DMS79 treated with DMSO at 0.1 percent for 48 hours (cell line): ENCODE measurements at regions not wholly inside any gene's neighbourhood (a gene's known extent, or its start where the extent isn't known, plus 50 kb on each side); places are given as distances from the start of the nearest gene placed in this dataset.
"Not testable (repeated sequence)": the region's sequence is repeated elsewhere in the genome, so short reads cannot be mapped to it uniquely, and the experiment has no call there.

Experiments
- DNase-seq: peaks from one replicate; lab custom pipeline; 2025; lab: John Stamatoyannopoulos, UW

DNA sequence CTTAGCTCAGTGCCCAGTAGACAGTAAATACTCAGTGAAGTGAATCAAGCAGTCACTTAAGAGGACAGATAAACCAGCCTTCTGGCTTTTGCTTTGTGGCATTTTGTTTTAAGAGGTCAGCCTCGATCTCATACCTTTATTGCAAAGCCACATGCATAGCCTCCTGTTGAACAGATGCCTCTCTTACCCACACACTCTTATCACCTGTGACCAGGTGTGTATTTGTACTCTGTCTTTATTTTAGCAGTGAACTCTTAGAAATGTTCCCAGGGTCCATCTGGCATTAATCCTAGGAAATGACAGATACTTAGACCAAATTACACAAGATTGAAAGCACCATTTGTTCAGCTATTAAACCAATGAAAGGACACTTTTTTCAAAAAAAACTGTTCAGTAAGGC, 1426.5 kb downstream of the CDH11 start:
- no peak for DNase-seq

DNA sequence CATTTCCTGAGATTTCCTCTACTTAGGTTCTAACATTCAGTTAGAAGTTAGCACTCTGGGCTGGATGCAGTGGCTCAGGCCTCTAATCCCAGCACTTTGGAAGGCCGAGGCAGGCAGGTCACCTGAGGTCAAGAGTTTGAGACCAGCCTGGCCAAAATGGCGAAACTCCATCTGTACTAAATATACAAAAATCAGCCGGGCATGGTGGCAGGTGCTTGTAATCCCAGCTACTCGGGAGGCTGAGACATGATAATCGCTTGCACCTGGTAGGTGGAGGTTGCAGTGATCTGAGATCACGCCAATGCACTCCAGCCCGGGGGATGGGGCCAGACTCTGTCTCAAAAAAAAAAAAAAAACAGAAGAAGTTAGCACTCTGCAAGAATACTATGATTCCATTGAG, 1430.9 kb downstream of the CDH11 start:
- no peak for DNase-seq

DNA sequence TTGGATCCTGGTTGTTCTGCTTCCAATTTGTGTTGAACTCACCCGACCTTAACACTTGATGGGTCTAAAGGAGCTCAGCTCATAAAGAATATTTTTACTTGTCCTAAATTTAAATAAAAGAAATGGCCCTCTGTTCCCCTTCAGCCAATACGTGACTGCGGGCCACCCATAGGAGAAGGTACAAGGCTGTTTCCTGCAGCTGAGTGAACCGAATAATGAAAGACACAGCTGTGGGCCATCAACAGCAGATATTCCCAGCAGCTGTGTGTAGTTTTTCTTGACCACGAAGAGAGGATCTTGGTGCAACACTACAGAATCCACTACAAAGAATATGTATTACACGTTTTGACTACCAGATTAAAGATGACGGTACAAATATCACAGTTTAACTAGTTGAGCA, 1431.6 kb downstream of the CDH11 start:
- no peak for DNase-seq

DNA sequence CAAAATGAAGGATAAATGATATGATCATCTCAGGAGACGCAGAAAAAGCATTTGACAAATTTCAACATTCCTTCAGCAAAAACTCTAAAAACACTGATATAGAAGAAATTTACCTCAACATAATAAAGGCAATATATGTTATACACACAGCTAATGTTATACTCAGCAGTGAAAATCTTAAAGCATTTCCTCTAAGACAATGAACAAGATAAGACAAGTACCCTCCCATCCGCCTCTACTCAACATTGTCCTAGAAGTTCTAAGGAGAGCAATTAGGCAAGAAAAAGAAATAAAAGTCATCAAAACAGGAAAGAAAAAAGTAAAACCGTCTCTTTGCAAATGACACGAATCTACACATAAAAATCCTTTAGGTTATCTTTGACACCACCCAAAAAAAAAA, 1432.8 kb downstream of the CDH11 start:
- DNase-seq = no peak

DNA sequence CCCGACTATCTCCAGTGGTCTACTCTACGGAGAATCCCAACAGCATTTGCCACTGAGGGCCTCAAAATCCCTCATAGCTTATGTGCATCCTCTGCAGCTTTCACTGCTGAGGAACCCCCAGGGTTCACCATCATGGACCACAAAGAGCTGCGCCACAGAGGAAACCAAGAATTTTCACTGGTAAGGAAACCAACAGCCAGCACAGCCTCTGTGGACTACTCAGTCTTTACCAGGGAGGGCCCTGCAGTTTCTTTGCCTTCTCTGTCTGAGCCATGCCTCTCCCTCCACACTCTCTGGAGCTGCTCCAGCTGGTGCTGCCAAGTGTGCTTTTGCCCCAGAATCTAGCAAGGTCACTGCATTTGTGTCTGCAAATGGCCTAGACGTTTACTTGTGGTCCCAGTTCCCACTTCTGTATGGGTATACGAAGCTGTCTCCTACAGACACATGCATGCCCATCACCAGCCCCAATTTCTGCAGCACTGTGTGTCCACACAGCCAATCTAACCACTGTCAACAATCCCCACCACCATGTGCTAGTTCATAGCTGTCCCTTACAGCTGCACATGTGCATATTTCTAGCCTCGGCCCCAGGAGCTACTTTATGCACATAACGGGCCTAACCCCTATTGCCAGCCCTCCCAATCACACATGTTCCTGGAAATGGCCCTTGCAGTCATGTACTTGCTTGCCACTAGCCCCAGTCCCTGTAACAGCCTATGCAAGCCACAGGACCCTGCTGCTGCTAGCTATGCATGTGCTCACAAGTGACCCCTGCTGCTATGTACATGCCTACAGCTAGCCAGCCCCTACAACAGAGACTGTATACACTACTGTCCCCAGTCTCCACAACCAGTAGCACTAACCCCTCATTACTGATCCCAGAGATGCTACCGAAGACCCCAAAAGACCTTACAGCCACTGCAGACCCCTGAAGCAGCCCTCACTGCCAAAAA, 1437.4 kb downstream of the CDH11 start:
- no peak for DNase-seq

DNA sequence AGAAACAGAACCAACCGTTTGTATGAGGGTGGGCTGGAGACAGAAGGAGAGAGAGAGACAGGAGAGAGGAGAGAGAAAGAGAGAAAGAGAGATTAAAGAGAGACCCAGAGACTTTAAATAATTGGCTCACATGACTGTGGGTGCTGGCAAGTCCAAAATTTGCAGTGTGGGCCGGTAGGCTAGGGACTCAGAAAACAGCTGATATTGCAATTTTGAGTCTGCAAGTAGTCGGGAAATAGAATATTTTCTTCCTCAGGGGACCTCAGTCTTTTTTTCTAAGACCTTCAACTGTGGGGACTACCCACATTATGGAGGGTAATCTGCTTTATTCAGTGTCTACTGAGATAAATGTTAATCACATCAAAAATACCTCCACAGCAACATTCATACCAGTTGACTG, 1439.0 kb downstream of the CDH11 start:
- no peak for DNase-seq

DNA sequence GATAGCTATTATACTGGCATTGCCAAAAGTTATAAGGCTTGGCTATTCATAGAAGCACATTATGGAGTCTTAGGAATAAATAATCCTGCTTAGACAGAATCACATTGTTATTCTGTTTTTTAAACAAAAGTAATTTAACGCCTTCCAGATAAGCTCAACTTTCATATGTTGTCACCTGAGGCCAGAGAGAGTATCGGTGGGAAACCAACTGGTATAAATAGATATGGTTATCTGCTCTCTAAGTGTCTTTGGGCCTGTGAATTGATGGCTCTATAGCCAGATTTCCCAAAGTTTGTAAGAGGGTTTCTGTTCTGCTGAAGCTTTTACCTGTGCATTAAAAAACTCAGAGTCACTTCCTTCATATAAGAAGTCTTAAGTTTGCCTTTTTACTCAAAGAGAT, 1449.4 kb downstream of the CDH11 start:
- DNase-seq = no peak

DNA sequence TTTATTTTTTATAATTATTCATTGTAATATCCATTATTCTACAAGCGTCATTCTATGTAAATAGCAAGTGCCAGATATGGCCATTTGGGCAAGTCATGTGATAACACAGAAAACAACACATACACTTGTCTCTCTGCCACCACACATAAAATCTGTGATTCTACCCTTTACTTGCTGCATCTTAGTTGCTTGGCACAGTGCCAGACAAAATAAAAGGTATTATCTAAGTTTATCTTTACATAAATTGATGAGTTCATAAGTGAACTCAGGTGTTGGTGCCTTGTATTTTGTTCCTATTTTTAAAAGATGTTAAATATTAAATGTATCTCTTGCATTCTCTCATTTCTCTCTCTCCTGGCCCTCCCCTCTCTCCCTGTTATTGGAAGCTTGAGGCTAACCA, 1458.7 kb downstream of the CDH11 start:
- DNase-seq = no peak

DNA sequence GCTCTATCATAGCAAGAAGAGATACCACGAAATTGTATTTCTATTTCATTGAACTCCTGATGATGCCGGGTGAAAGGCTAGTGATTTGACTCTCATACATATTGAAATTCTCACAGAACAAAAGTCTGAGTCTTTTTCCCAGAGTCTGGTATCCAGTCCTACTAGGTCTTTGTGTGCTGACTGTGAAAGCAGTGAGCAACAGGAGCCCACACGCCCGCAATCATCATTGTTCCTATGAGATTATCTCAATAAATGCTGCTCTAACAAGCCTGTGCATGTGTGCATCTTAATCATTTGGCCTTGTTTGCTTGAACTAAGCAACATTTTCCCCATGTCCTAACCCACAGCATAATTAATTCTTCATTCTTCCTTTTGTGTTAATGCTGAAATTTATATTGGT, 1466.0 kb downstream of the CDH11 start:
- no peak for DNase-seq

DNA sequence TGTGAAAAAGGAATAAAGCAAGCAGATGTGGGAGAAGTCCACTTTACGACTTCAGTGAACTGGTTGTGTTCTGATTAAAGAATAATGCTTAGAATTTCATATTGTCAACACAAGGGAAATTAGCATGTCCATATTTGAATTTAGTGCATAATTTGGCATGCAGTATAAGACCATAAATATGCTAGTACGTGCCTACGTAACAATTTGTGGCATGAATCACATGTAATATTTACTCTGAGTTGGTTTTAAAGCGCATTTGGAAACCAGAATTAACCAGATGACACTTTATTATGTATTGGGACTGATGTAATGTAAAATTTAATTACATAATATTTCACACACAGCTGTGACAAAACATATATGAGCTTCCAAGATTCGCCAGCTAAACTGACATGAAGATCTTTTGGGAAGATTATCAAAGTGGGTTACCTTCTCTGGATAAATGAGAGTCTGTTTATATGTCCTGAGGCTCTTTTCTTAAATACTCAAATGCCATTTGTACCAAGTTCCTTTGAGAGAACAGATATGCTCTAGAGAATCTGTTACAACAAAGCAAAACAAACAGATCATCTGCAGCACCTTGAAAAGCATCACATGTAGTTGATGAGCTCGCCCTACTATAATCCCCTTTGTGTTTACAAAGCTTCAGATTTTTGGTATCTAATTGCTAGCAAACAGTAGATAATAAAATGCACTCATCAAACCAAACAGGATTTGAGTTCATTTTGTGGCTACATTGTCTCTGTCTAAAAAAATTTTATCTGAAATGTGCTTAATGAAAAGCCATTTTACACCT, 1468.6 kb downstream of the CDH11 start:
- DNase-seq = no peak

DNA sequence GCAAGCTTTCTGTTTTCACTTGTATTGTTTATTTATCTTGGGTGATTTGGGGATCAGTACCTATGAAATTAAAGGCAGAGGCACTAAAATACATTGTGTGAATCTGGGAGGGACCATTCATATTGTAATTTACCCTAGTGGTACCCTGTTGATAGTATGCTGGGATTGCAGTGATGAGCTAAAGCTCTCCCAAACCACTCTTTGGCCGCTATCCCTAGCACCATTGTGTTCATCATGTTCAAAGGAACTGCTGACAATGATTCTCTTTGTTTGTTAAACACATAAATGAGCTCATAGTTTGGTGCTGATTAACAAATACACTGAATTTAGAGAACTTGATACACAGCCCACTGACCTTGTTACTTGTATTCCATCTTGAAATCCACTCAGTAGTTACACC, 1469.8 kb downstream of the CDH11 start:
- DNase-seq = no peak

DNA sequence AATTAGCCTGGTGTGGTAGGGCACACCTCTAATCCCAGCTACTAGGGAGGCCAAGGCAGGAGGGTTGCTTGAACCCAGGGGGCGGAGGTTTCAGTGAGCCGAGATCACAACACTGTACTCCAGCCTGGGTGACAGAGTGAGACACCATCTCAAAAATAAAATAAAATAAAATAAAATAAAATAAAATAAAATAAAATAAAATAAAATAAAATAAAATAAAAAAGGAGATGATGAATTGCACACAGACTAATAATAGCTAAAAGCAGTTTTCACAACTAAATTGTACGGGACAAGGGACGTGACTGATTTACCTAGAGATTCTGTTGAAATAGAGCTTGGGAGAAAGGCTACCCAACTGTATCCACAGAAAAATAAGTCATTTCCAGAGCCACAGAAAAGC, 1471.3 kb downstream of the CDH11 start:
- no peak for DNase-seq

DNA sequence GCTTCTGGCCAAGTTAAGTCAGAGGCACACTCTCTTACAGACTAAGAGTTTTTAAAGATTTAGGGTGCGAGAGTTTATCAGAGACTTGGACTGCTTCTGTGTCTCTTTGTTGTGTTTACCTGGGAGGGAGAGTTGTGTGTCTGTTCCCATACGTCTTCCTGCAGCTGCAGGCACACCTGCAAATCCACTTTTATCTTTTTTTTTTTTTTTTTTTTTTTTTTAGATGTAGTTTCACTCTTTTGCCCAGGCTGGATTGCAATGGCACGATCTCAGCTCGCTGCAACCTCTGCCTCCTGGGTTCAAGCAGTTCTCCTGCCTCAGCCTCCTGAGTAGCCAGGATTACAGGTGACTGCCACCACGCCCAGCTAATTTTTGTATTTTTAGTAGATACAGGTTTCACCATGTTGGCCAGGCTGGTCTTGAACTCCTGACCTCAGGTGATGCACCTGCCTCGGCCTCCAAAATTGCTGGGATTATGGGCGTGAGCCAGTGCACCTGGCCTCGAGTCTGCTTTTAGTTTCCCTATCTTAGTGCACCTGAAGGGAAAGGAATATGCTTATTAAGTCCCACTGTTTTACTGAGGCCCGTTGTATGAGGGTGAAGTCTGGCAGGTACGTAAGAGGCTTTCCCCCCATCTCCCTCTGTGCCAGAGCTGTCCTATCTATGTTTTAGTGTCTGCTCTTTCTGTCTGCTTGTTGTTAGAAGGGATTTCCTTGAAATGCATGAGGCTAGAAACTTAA, 1488.0 kb downstream of the CDH11 start:
- DNase-seq = not testable (repeated sequence)

DNA sequence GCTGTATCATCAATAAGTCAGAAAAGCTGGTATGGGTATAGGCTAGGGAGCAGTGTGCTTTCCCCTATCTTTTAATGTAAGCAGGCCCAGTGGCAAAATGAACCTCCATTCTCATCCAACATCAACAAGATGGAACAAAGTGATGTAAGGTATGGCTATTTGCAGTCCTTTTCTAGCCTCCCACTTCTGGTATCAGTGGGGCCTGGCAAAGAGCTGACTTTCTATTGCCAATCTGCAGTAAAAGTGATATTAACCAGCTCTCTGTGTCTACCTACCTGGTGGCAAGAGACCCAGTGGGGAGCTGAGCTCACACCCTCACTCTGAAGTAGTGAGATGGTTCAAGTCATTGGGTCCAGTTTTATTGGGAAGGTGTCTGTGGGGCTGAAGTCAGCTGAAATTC, 1492.6 kb downstream of the CDH11 start:
- no peak for DNase-seq

DNA sequence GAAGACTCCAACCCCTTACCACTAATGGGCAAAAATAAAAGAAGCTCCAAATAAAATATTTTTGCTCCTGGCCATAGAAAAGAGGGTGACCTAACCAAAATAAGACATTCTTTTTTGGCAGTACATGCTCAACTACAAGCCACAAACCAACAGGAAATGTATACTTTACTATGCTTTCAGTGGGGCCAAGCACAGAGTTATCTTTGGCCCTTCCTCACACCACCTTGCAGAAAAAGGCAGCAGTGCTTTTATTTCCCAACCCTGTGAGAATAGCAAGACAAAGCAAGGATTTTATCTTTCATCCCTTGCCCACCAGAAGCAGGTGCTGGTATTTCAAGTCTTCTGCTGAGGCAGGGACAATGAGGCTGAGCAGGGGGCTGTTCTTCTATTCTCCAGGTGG, 1493.1 kb downstream of the CDH11 start:
- no peak for DNase-seq

DNA sequence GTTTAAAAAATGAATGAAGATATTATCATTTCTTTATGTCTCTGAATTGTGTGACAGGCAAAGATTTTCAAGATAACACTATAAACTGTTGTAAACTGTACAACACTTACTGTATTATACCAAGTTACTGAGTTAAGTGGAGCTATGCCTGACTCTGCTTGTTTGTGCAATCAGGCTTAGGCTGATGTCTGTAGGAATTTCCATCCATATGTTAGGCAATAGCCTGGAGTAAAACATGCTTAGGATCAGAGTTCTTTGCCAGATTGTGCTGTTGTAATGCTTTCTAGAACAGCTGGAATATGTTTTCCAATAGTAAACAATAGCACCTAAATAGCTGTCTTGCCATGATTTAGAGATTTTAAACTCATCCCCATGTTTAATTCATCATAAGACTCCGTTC, 1496.7 kb downstream of the CDH11 start:
- no peak for DNase-seq

DNA sequence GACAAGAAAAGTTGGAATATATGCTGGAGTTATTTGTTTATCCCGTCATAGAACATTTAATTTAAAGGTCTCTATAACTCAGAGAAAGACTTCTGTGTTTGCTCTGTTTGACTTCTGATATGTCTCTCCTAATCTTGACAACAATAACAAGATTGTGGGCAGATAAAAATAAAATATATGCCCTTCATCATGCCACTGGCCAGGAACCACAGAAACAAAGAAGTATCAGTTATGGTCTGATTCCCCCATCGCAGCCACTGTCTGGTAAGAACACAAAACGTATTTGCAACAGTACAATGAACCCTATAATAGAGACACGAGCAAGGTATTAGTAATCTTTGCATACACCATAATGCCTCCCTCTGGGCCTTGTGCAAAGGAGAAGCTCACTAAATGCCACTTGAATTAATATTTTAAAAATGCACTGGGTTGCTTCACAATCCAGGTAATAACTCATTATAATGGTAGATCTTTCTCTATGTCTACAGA, 1498.3 kb downstream of the CDH11 start:
- no peak for DNase-seq

DNA sequence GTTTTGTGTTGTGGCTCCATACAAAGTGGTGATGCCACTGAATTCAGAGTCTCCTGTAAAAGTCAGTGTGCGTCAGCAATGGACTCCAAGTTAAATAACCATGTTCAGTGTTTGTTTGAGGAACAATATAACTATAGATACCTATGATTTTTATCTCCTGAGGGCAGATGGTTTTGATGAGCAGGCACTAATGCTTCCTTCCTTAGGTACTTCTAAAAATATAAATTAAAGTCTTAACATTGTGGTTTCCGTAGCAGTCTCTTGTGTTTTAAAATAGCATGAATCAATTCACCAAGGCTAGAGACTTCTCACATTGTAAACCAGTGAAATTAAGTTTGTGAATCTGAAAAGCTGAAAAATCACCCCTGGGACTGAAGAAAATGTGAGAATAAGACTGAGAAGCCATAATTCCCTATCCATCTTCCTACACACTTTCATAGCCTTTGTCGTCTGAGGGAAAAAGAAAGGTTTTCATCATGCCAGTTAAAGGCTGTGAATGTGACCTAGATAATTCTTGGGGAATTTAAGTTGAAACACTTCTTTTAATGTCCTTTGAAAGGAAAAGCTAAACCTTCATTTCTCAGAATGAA, 1502.9 kb downstream of the CDH11 start:
- no peak for DNase-seq

DNA sequence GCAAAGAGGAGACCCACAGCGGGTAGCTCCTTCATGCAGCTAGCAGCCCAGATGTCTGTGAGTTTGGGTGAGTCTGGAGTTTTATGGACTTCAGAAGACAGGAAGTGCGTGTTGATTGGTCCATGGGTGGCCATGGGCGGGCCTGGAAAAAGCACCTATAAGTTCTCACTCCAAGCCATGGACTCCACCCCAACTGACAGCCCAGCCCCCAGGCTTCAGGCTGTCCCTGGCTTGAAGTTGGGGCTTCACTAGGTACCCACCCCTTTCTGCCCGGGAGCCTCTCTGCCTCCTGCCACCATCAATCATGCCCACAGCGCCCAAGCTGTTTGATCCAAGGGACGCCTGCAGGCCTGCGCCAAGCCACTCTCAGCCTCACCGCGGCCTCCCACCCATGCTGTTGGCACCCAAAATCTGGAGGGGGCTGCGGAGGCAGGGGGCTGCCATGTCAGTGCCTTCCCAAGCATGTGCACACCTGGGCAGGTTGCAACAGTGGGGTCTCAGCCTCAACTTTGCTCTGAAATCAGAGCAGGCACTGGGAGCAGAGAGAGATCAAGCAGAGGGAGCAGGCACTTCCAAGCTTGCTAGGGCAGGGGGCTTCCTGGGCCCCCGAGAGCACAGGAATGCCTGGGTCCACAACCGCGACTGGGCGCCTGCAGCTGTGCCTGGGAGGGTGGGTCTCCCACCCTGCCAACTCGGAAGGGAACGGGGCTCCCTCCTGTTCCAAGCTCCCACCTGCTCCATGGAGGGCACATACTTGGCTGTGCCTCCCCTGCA, 1503.7 kb downstream of the CDH11 start:
- no peak for DNase-seq

DNA sequence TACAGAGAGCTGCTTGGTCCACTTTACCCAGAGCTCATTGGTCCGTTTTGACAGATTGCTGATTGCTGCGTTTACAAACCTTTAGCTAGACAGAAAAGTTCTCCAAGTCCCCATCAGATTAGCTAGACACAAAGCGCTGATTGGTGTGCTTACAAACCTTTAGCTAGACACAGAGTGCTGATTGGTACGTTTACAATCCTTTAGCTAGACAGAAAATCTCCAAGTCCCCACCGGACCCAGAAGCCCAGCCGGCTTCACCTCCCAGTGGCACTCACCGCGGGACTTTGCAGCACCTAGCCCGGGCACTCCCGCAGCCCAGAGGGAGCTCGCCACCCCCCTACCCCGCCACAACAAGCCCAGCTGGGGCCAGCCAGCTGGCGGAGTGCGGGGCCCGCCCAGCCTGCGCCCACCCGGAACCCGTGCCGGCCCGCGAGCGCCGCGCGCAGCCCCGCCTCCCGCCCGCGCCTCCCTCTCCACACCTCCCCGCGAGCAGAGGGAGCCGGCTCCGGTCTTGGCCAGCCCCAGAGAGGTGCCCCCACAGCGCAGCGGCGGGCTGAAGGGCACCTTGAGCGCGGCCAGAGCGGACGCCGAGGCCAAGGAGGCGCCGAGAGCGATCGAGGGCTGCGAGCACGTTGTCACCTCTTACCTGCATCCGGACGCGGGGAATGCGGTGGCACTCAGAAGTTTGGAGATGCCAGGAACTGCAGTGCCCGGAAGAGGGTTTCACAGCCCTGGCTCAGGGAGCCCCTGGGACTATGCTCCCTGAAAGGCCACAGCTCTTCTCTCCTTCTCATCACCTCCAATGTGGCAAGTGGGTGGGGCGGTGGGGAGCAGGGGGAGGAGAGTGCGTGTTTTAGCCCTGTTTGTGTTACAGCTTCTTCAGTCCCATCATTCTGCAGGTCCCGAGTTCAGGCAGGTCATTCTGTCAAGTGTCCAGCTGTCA, 1504.5 kb downstream of the CDH11 start:
- no peak for DNase-seq
